NCI-H1694 (cell line): ENCODE measurements at regions not wholly inside any gene's neighbourhood (a gene's known extent, or its start where the extent isn't known, plus 50 kb on each side); places are given as distances from the start of the nearest gene placed in this dataset.

Experiments used
- DNase-seq: peaks from one replicate; lab custom pipeline; 2025; lab: John Stamatoyannopoulos, UW

DNA sequence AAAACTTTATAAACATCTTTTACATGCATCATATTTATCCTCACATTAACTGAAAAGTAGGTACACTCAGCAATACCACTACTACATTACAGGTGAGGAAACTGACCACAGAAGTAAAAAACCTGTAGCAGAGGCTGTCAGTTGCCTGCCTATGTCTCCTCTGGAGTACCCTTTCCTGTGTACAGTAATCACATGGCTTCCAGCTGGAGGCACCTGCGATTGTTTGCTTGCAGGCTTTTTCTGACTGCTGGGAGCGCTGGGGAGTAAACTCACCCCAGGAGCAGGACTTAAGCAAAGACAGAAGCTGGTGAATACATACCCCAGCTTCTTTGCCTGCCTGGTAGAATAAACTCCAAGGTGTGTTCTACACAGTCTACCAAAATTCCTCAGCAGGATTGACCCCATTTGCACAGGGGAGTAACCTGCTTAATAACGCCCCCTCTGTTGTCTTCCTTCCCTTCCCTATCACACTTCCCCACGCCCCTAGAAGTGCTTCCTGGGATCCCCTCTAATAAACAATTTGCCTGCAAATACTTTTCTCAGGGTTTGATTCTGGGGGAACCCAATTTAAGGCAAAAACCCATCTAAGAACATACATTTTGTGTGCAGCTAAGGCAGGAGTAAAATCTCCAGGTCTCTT, 138.9 kb downstream of the PTH2R start:
- DNase-seq: no peak

DNA sequence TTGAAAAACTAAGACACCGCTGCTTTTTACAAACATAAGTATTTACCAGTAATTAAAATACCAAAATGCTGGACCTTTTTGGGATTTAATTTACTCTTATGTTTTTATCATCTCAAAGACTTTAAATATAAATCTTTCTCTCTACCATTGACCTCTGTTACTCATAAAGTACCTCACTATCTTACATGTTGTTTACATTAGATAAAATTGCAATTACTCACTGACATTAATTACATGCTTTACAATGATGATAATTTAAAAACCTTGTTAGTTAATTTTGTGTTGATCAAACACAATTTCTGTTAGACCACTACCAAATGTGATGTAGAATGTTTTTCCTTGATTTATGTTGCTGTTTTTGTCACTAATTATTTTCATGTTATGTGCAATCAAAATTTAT, 139.5 kb downstream of the PTH2R start:
- no peak for DNase-seq

DNA sequence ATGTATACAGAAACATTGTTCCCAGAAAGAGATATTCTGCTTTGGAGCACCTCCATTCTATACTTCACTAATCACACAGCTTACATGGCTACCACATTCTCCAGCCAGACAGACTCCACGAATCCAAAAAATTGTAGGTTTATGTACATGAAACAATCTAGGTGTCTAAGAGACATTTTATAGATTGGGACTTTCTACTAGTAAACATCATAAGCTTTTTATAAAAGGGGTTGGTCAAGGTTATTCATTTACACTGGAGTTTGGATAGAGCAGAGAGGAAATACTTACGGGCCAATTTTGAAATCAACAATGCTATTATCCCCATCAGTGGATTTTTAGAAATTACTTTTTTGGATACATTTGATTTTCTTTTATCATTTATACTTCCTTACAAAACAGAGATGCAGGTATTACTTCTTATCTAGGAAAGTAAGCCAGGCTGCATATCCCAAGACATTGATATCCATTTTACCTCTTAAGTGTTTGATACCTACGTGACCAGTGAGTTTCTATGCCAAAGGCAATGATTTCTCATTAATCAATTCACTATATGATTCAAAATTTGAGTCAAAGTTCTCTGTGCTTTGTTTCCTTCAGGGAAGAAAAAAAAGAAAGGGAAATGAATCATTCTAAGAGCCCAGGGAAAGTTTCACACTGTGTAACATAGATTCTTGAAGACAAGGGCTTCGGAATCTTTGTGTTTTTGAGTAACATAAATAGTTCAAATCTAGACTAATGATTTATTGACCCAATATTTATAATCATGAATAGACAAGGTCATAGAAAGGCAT, 140.5 kb downstream of the PTH2R start:
- DNase-seq: no peak

DNA sequence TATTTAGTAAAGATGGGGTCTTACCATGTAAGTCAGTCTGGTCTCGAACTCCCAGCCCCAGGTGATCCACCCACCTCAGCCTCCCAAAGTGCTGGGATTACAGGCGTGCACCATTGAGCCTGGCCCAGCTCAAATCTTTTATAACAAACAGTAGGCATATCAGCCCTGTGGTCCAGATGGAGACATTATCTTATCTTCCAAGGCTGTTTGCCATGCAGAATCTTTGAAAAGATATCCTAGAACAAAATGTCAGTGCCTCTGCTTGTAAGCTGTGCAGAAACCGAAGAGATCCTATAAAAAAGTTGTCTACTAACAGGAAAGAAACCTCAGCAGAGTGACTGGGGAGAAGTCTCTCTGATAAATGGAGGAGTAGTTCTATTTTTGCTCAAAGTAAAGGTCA, 142.1 kb downstream of the PTH2R start:
- DNase-seq: no peak

DNA sequence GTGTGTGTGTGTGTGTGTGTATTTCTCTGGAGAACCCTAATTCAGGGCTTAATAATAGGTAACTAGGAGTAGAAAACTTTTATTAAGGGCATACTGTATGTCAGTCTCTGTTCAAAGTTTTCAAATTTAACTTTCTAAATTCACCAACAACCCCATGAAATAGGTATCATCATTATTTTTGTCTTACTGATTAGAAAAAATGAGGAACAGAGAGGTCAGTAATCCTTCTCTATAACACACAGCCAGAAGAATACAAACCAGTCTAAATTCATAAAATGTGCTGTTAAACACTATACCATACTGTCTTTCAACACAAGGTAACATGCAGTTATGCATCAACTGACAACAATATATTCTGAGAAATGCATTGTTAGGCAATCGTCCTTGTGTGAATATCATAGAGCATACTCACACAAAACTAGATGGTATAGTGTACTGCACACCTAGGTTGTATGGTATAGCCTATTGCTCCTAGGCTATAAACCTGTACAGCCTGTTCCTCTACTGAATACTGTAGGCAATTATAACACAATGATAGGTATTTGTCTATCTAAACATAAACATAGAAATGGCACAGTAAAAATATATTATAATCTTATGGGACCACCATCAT, 143.1 kb downstream of the PTH2R start:
- no peak for DNase-seq

DNA sequence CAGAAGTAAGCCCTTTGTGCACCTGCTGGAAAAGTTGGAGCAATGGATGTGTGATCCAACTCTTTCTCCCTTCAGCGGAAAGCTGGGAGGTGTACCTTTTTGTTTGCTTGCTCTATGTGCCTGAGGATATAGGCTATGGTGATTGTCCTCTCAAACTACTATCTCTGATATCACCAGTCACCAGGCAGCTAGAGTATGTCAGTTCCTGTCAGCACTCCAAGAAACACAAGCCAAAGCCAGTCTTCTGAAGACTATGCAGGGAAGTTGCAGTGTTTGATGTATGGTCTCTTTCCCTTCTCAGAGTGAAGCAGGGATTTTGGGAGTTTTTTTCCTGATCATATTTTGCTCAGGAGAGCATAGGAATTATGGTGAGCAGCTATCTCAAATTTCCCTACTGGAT, 146.4 kb downstream of the PTH2R start:
- DNase-seq: no peak

DNA sequence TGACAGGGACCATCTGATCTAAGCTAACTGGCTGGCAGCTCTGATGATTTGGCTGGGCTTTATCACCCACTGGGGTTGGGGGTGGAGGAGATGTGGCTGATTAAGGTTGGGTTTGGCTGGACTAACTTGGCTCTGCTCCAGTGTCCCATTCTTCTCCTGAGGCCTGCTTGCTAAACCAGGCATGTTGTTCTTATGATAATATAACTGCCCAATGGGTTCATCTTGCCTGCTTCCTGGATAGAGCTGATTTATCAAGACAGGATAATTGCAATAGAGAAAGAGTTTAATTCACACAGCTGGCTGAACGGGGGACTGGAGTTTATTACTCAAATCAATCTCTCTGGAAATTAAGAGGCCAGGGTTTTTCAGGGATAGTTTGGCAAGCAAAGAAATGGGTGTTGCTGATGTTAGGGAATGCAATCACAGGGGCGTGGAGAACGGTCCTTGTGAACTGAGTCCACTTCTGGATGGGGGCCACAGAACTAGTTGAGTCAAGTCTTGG, 150.4 kb downstream of the PTH2R start:
- DNase-seq: peak; percentile 34

DNA sequence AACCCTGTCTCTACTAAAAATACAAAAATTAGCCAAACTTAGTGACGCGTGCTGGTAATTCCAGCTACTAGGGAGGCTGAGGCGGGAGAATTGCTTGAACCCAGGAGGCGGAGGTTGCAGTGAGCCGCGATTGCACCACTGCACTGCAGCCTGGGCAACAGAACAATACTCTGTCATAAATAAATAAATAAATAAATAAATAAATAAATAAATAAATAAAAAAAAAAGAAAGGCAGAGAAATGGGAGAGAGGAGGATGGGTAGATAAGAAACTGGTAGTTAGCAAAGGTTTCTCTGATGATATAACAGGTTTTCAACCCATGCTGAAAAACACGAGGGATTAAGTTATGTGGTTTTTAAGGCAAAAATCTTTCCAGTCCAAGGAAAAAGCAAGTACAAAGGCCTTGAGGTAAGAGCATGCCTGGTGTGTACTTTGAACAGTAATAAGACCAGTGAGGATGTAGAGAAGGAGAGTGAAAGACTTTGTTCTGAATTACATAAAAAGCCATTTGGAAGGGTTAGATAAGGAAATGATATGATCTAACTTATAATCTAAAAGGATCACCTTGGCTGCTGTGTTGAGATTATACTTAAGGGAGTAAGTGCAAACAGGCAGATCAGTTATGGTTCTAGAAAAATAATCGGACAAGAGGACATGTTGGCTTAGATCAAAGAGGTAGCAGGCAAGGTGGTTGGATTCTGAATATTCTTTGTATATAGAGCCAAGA, 159.3 kb downstream of the PTH2R start:
- DNase-seq: no peak

DNA sequence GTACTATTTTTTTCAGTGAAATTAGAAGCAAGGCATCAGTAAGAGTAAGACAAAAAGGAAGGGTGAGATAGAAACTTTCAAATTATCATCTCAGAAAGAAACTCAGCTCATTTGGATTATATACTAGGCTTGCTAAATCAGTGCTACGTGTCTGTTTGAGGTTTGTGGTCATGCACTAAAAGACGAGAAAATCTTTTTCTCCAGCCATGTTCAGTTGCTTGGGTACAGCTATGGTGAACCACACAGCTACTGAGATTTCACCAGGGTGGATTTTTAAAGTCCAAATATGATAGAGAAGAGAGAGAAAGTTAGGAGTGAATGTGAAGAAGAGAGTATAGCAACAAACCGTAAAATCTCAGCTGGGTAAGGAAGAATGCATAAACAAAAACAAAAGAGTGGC, 161.6 kb downstream of the PTH2R start:
- no peak for DNase-seq

DNA sequence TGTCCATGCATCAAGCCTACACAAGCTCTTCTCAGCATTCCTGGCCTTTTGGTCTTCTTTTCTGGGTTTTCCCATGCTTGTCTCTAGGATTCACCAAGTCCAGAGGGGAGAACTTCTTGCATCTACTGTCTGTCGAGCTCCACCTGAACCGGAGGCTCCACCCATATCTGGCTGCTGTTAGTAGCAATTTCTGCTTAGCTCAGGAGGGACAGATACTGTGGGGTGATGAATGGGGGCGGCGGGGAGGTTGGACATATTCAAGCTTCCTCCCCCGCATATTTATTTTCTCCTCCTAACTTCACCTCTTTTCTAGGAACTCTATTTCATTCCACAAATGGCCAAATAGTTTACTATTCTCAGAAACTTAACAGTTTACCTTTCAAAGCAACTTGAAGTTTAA, 163.5 kb downstream of the PTH2R start:
- no peak for DNase-seq

DNA sequence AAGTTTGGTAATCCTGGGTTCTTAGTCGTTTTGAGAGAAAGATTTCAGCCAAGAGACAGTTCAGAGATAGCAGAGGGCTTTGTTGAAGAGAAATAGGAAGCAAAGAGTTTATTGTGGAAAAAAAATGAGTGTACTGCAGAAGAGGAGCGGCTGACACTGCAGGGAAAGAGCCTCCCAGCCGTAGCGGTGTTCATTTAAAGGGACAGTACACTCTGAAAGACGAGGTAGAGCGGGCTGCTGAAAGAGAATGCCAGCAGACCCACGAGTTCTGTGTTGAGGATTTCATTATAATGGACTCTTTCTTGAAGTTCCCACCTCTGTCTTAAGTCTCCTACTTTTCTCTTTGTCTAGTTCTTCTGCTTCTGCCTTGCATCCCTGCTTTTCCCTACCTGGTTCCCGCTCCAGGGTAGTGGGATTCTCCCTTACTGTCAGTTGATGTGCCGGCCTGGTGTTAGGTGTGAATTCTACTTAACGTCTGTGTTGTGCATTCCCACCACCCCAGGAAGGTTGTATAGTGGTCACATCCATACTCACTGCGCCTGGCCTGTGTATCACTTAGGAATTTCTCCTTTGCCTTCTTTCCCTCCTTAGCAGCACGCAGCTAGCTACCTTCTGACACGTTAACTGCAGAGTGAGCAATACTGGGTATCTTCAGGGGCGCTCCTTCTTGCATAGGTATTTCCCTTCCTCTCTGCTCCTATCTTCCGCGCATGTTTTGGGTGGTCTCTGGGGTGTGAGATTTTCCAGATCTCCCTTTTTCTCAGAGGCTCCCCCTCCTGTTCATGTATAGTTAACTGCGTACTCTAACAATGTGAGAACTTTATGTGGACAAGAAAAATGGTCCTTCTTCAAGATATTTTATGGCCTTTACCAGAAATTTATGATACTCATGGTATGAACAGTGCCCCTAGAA, 164.5 kb downstream of the PTH2R start:
- no peak for DNase-seq

DNA sequence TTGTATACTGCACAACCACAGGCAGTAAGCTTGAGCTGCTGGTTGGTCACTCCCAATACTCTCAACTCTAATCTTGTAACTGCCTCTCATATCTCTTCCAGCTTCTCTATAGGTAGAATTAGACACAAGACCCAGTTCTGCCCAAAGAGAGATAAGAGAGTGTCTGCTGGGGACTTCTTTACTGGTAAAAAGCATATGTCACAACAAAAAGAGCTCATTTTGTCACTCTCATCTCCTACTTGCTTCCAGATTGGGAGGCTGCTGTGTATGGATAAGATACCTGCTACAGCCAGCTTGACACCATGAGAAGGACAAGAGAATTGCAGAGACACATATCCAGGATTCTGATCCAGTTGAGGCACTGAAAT, 165.2 kb downstream of the PTH2R start:
- no peak for DNase-seq

DNA sequence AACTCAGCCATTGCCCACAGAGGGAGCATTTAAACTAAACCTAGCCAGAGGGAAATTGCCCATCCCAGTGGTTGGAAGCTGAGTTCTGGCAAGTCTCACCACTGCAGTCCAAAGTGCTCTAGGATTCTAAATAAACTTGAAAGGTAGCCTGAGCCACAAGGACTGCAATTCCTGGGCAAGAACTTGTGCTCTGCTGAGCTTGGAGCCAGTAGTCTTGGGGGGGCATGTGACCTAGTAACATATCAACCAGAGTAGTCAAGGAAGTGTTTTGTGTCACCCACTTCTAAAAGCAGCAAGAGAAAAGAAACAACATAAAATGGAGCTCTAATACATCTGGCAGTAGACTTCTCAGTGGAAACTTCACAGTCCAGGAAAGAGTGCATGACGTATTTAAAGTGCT, 167.0 kb downstream of the PTH2R start:
- DNase-seq: no peak

DNA sequence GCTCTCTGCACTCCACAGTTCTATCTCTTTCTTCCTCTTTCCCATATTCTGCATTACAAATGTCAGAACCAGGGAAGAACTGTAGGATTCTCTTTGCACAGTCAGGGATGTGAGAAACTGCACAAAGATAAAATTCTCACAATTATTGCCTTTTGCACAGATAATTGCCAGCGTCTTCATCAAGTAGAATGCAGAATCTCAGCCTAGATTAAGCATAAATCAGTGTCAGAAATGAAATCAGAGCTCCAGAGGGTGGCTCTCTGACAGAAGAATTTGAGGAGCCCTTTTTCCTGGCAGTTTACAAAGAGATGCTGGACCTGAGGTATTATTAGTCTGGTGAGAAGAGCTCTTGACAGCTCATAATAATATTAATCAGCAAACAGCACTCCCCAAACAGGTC, 173.1 kb downstream of the PTH2R start:
- DNase-seq: no peak

DNA sequence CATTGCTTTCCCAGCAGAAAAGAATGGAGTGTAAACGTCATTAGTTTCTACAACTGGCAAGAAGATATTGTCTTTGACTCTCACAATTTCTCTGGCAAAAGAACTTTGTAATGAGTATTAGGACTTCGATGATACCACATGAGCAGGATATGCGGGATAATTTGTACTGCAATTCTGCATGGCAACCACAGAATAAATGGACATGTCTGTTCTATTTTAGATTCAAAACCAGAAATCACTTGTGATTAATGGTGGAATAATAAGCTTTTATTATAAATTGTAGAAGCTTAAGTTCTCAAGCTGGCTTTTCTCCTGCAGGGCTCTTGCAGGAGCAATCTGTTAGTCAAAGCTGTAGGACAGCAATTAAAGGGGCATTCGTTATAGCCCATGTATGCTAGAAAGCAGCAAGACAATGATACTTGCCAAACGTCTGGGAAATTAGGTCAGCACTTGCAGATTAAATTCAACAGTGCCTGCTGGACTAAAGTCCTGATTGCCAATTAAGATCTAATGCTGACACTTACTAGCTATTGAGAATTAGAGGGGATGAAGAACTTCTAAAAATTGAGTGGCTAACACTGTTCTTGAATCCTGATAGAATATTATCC, 177.9 kb downstream of the PTH2R start:
- DNase-seq: no peak

DNA sequence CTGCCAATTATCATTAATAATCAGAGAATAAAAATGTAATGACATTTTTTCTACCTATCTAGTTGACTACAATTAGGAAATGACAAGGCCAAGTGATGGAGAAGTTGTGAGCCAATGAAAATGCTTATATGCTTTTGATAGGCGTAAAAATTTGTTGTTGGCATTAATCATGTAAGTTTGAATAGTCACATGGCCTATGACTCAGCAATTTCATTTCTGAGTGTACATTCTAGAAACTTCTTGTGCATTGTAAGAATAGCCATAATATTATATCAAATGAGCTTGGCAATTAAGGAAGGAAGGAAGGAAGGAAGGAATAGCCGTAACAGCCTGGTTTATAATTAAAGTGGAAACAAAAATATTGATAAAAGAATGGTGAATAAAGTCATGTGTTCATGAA, 179.9 kb downstream of the PTH2R start:
- no peak for DNase-seq

DNA sequence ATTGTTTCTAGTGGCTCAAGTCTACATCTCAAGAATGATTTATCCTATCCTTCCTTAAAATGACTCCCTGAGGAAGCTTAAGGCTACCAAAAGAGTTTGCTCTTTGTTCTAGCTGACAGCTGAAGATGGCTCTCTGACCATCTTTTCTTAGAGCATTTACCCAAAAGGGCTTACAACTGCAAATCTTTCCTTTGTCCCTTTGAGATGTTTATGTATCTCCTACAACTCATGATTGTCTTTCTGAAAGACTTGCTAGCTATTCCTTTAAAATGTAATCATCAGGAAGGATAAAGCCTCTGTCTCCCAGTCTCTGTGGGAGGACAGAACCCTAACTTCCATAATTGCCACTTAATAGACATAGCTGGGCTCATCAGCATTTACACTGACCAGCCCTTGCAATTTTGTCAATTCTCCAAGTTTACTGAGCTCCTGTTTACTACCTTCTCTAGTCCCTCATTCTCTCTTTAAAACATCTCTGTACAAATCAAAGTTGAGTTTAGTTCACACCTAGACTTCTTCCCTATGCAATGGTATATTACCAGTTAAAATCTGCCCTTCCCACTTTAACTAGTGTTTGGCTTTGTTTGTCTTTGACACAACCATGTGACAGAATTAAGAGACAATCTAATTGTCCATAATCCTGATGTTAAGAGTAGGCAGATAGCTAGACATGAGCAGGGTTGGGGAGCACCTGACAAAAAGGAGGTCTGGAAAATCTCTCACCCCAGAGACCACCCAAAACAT, 188.2 kb downstream of the PTH2R start:
- no peak for DNase-seq

DNA sequence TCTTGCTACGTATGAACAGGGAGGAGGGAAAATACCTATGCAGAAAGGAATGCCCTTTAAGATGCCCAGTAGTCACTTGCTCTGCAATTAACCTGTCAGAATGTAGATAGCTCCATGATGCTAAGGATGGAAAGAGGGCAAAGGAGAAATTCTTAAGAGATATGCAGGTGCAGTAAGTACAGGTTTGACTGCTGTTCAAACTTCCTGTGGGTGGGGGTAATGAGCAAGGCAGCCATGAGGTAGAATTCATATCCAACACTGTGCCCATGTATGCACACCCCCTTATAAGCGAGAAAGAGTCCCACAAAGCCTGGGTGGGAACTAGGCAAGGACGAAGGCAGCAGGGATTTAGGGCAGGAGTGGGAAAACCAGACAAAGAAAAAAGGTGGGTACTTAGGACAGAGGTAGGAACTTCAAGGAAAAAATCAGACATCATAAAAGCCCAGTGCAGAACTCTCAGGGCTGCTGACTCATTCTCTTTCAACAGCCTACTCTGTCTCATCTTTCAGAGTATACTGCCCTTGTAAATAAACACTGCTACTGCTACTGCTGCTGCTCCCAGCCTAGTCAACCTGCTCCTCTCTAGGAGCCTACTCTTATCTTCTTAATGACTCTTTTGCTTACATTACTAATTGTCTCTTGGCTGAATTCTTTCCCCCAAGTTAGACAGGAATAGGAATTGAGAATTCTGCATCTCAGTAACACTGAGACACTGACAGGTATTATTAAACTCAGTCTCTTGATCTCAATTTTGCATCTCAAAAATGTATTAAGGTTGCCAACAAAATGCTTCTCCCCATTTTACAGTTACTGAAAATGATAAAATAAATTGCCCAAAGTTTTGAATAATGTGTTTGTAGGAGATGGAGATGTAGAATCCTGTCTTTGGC, 189.0 kb downstream of the PTH2R start:
- DNase-seq: no peak

DNA sequence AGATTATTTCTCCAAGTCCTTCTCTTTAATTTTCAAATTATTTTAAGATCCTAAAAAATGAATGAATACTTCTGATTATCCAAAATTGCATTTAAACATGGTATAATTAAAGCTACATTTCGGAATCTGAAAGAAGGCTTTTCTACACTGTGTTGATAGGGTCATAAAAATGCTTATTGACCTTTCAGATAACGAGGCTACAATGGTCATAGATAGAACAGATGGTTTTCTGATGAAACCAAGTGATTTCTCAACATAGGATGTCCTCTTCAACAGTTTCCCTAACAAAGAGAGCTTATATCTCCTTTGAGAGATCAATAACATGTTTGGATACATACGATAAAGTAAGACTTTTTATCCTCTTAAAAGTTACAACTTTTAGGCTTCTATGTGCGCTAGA, 201.1 kb downstream of the PTH2R start:
- no peak for DNase-seq
